HepG2 (cell line): ENCODE measurements at regions not wholly inside any gene's neighbourhood (a gene's known extent, or its start where the extent isn't known, plus 50 kb on each side); places are given as distances from the start of the nearest gene placed in this dataset.

Experiments
- ATAC-seq: fragments of 200-7000 bp; cut with Tn5 transposase; 3 replicates; pipeline ENCODE4 v1.9.1; 2020; ENCODE audit warnings: mild to moderate bottlenecking, moderate library complexity
- BruUV-seq: library from RNA; stranded (reverse); fragments of 400-500 nt; replicated peaks from 2 replicates; lab custom pipeline; 2021; lab: Mats Ljungman, UMichigan
- CTCF ChIA-PET: fragments of 300-600 bp; formaldehyde crosslinking; extraction: SDS; loops from one replicate; lab custom pipeline; 2021; ENCODE audit warnings: low total read pairs, inconsistent platforms, low intra/inter-chr PET ratio; lab: Yijun Ruan, JAX
- POLR2A ChIA-PET: fragments of 350-600 bp; sonication (Branson Sonifier 250); formaldehyde crosslinking; loops from one replicate; lab custom pipeline; 2020; ENCODE audit warnings: antibody characterized with exemption, inconsistent platforms; lab: Yijun Ruan, JAX
- DNase-seq: peaks from one replicate; pipeline ENCODE4 v3.0.0-alpha.2; 2015; ENCODE audit warnings: low spot score
- FAIRE-seq: peaks from 3 replicates; lab custom pipeline; 2011; peaks lifted over from hg19 to GRCh38; lab: Jason Lieb, UNC
- H2AFZ ChIP-seq: one replicate; pipeline ENCODE4 v1.6.1; 2011; ENCODE audit warnings: low read length, inconsistent platforms
- H3K27ac ChIP-seq: fragments of 300-600 bp; 3 replicates; pipeline ENCODE4 v1.8.0; 2011; ENCODE audit warnings: mixed run types, mild to moderate bottlenecking, mixed read lengths, low read length, inconsistent platforms; ENCODE audit not compliant: insufficient read depth; ENCODE audit errors: extremely low read length
- H3K27me3 ChIP-seq, 2 experiments: fragments of 200-600 bp in 1 of 2; 2 replicates in 1 of 2; 3 replicates in 1 of 2; pipeline versions ENCODE4 v1.6.0 to v1.8.0; 2011; ENCODE audit warnings: low read length in 2 of 2, mild to moderate bottlenecking in 2 of 2, moderate library complexity in 2 of 2, inconsistent platforms in 1 of 2; ENCODE audit not compliant: insufficient read depth in 2 of 2, control insufficient read depth in 1 of 2
- H3K36me3 ChIP-seq, 2 experiments: fragments of 200-600 bp in 1 of 2; replicated peaks in 1 of 2; 2 replicates in 1 of 2; 3 replicates in 1 of 2; pipeline versions ENCODE4 v1.5.1 to v1.8.0; 2011; ENCODE audit warnings: low read length in 2 of 2, inconsistent platforms in 1 of 2; ENCODE audit not compliant: insufficient read depth in 2 of 2, control insufficient read depth in 1 of 2
- H3K4me1 ChIP-seq: 2 replicates; pipeline ENCODE4 v1.5.1; 2012; ENCODE audit warnings: low read length, inconsistent platforms; ENCODE audit not compliant: insufficient read depth
- H3K4me2 ChIP-seq: 2 replicates; pipeline ENCODE4 v1.6.0; 2011; ENCODE audit warnings: low read depth, low read length, inconsistent platforms
- H3K4me3 ChIP-seq, 3 experiments: fragments of 200-600 bp in 1 of 3; sonication (generic), shearing (Covaris generic) in 1 of 3; replicated peaks in 1 of 3; 2 replicates each; pipeline ENCODE4 v1.5.1; 2011 to 2016; ENCODE audit warnings: low read length in 3 of 3, inconsistent platforms in 2 of 3, low read depth in 2 of 3, mild to moderate bottlenecking in 2 of 3, control low read depth in 1 of 3, mixed read lengths in 1 of 3; ENCODE audit not compliant: insufficient read depth in 1 of 3
- H3K79me2 ChIP-seq: one replicate; pipeline ENCODE4 v1.6.1; 2011; ENCODE audit warnings: low read length, inconsistent platforms; ENCODE audit not compliant: insufficient read depth
- H3K9ac ChIP-seq: 2 replicates; pipeline ENCODE4 v1.6.0; 2011; ENCODE audit warnings: mild to moderate bottlenecking, low read depth, low read length, inconsistent platforms; ENCODE audit not compliant: insufficient read depth
- H3K9me3 ChIP-seq: 2 replicates; pipeline ENCODE4 v1.5.1; 2012; ENCODE audit warnings: mild to moderate bottlenecking, low read length
- H4K20me1 ChIP-seq: 2 replicates; pipeline ENCODE4 v1.6.0; 2011; ENCODE audit warnings: inconsistent platforms, mild to moderate bottlenecking, low read length, moderate library complexity; ENCODE audit not compliant: insufficient read depth
- ATF3 ChIP-seq: sonication (generic); formaldehyde crosslinking; IDR thresholded peaks from 2 replicates; pipeline ENCODE4 v1.4.0; 2020; ENCODE audit warnings: missing genetic modification reagents
- CHD4 ChIP-seq: fragments of 200-600 bp; sonication (generic); IDR thresholded peaks from 2 replicates; pipeline ENCODE4 v1.7.0; 2017; ENCODE audit warnings: mild to moderate bottlenecking, low read length, borderline replicate concordance
- FOXA1 ChIP-seq, 2 experiments: fragments of 450-650 bp in 1 of 2; sonication (generic) in 1 of 2; formaldehyde crosslinking in 1 of 2; IDR thresholded peaks; 2 replicates each; pipeline versions ENCODE4 v1.4.0 to v1.6.1; 2016 to 2020; ENCODE audit warnings: missing genetic modification reagents in 1 of 2
- GTF3A ChIP-seq: sonication (generic); formaldehyde crosslinking; conservative IDR thresholded peaks from 2 replicates; pipeline ENCODE4 v1.4.0; 2020; ENCODE audit warnings: mild to moderate bottlenecking, missing genetic modification reagents
- HIC2 ChIP-seq: sonication (generic); formaldehyde crosslinking; IDR thresholded peaks from 2 replicates; pipeline ENCODE4 v1.9.0; 2022; ENCODE audit warnings: low read depth, missing genetic modification reagents
- MLX ChIP-seq: IDR thresholded peaks from 2 replicates; pipeline ENCODE4 v1.6.1; 2016
- NAIF1 ChIP-seq: sonication (generic); formaldehyde crosslinking; IDR thresholded peaks from 2 replicates; pipeline ENCODE4 v1.5.0; 2020; ENCODE audit warnings: mild to moderate bottlenecking, missing genetic modification reagents, borderline replicate concordance
- NRL ChIP-seq: sonication (generic); formaldehyde crosslinking; IDR thresholded peaks from 2 replicates; pipeline ENCODE4 v1.5.0; 2020; ENCODE audit warnings: missing genetic modification reagents, mild to moderate bottlenecking, moderate library complexity, borderline replicate concordance
- PCBP1 ChIP-seq: fragments of 200-400 bp; formaldehyde crosslinking; IDR thresholded peaks from 2 replicates; pipeline ENCODE4 v1.6.1; 2017; ENCODE audit warnings: mild to moderate bottlenecking, low read depth, low read length, borderline replicate concordance
- RFX5 ChIP-seq: IDR thresholded peaks from 2 replicates; pipeline ENCODE4 v1.6.1; 2011; ENCODE audit warnings: low read depth, low read length, improper control_type of control experiment
- TBP ChIP-seq: sonication (generic); formaldehyde crosslinking; IDR thresholded peaks from 2 replicates; pipeline ENCODE4 v1.5.0; 2020; ENCODE audit warnings: missing genetic modification reagents
- ZMAT3 ChIP-seq: sonication (generic); formaldehyde crosslinking; conservative IDR thresholded peaks from 2 replicates; pipeline ENCODE4 v1.7.0; 2021; ENCODE audit warnings: missing genetic modification reagents
- ZMYM3 ChIP-seq: sonication (generic); formaldehyde crosslinking; IDR thresholded peaks from 2 replicates; pipeline ENCODE4 v1.5.1; 2020; ENCODE audit warnings: mild to moderate bottlenecking, missing genetic modification reagents
- ZNF543 ChIP-seq: sonication (generic); formaldehyde crosslinking; IDR thresholded peaks from 2 replicates; pipeline ENCODE4 v1.4.0; 2020; ENCODE audit warnings: mild to moderate bottlenecking, missing genetic modification reagents
- ZNF552 ChIP-seq: sonication (generic); formaldehyde crosslinking; IDR thresholded peaks from 2 replicates; pipeline ENCODE4 v1.9.0; 2022; ENCODE audit warnings: missing genetic modification reagents, mild to moderate bottlenecking, borderline replicate concordance
- ZNF703 ChIP-seq: sonication (generic); formaldehyde crosslinking; IDR thresholded peaks from 2 replicates; pipeline ENCODE4 v1.5.1; 2020; ENCODE audit warnings: missing genetic modification reagents, mild to moderate bottlenecking, moderate library complexity, borderline replicate concordance
- ZNF891 ChIP-seq: sonication (generic); formaldehyde crosslinking; IDR thresholded peaks from 2 replicates; pipeline ENCODE4 v1.5.0; 2020; ENCODE audit warnings: mild to moderate bottlenecking, missing genetic modification reagents
- WGBS: methylation state at CpG from one replicate; pipeline ENCODE4 v1.1.6; 2017; ENCODE audit warnings: low lambda C conversion rate; 5-methylcytosine and 5-hydroxymethylcytosine counted together
- in situ Hi-C: cut with HindIII; loops from 2 replicates; pipeline ENCODE4 v1.10.0; 2017; ENCODE audit warnings: low pct_unique_long_range_greater_than_20kb; ENCODE audit not compliant: extremely low pct_ligation_motif_present
- intact Hi-C: fragments of 100-400 bp; cut with micrococcal nuclease; formaldehyde crosslinking; loops from one replicate; pipeline ENCODE4 v1.10.0; 2022; ENCODE audit not compliant: unreplicated experiment

GRCh38 chr14:80385336-80385735 lies 174.0 kb upstream of the DIO2 start:
- FAIRE-seq = no peak
- H3K9ac ChIP-seq = no peak overlapping the region
- ATAC-seq = no peak
- TF ChIP-seq MLX (CRISPR knock-in tag) = no peak
- TF ChIP-seq CHD4 = no peak
- no peak for TF ChIP-seq NAIF1
- TF ChIP-seq GTF3A (CRISPR knock-in tag) = no peak
- no peak for TF ChIP-seq ZMAT3 (CRISPR knock-in tag)
- TF ChIP-seq ATF3 (CRISPR knock-in tag) = no peak
- TF ChIP-seq ZNF552 = no peak
- TF ChIP-seq TBP (CRISPR knock-in tag) = no peak
- TF ChIP-seq, all 625 proteins: peak for 0
- no peak overlapping the region for H2AFZ ChIP-seq
- H3K36me3 ChIP-seq = no peaks in the 10 kb centered on the region
- H4K20me1 ChIP-seq = no peaks in the 10 kb centered on the region
- CTCF ChIA-PET = no interaction called here
- H3K79me2 ChIP-seq = no peaks in the 10 kb centered on the region
- no peak for DNase-seq
- H3K4me3 ChIP-seq = no peak overlapping the region
- no peaks in the 10 kb centered on the region for H3K27me3 ChIP-seq
- BruUV-seq = no TSS peak
- no peaks in the 10 kb centered on the region for H3K4me1 ChIP-seq
- POLR2A ChIA-PET = no interaction called here
- in situ Hi-C loops = no loop called here
- intact Hi-C loops = no loop called here
- H3K4me2 ChIP-seq = no peak overlapping the region
- WGBS = 45% methylated on average over 2 of the region's 3 CpGs
- no peak overlapping the region for H3K27ac ChIP-seq
- no peaks in the 10 kb centered on the region for H3K9me3 ChIP-seq

GRCh38 chr14:80383223-80383622 lies 171.9 kb upstream of the DIO2 start:
- no peak for FAIRE-seq
- CTCF ChIA-PET = no interaction called here
- intact Hi-C loops = no loop called here
- TF ChIP-seq NRL (CRISPR knock-in tag) (no peak), ZNF891 (no peak), ZMYM3 (CRISPR knock-in tag) (no peak), ZNF703 (no peak), FOXA1 (IDR thresholded peaks at IDR 0.05) (no peak), FOXA1 (CRISPR knock-in tag; IDR thresholded peaks at IDR 0.05) (no peak), HIC2 (no peak), RFX5 (no peak), ZNF543 (no peak), PCBP1 (no peak)
- TF ChIP-seq, all 625 proteins: peak for 0
- in situ Hi-C loops = no loop called here
- Histone ChIP-seq H3K4me2 (no peak overlapping the region), H3K9ac (no peak overlapping the region), H3K27me3 (no peaks in the 10 kb centered on the region), H2AFZ (no peak overlapping the region), H3K4me3 (no peak overlapping the region), H4K20me1 (no peaks in the 10 kb centered on the region), H3K9me3 (no peaks in the 10 kb centered on the region), H3K36me3 (no peaks in the 10 kb centered on the region), H3K4me1 (no peaks in the 10 kb centered on the region), H3K79me2 (no peaks in the 10 kb centered on the region), H3K27ac (no peak overlapping the region)
- POLR2A ChIA-PET = no interaction called here
- WGBS = 83% methylated on average over 1 of the region's 1 CpG
- BruUV-seq = no TSS peak
- ATAC-seq = no peak
- DNase-seq = no peak
